ENCODE measurements at regions not wholly inside any gene's neighbourhood (a gene's known extent, or its start where the extent isn't known, plus 50 kb on each side); places are given as distances from the start of the nearest gene placed in this dataset.

DNA sequence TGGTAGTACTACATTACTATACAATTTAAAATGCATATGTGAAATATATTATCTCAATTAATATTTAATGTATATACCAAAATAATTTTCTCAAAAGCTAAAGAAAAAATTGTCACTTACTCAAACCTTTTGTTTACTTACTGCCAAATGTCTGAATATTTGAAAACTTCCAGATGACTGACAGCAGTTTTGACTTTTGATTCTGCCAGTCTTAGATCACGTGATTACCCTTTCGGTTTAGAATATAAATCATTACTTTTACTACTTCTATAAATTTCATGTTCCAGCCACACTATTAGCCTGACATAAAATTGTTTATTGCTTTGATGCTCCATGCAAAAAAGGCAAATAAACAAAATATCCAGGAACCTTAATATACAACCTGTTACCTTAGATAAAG is 680.7 kb upstream of the ID4 start:
- no peak for DNase-seq
- no peaks in the 10 kb centered on the region for H3K36me3 ChIP-seq
- H3K27ac ChIP-seq: no peak overlapping the region
- H3K27me3 ChIP-seq: no peaks in the 10 kb centered on the region
- intact Hi-C loops (cut with DNase I): no loop called here
- H3K4me1 ChIP-seq: no peaks in the 10 kb centered on the region
- H3K9ac ChIP-seq (ENCODE audit: low read depth in 2 of 2, low read length in 2 of 2): no peak overlapping the region
- no peaks in the 10 kb centered on the region for H3K9me3 ChIP-seq
- TF ChIP-seq, protein P1, sequence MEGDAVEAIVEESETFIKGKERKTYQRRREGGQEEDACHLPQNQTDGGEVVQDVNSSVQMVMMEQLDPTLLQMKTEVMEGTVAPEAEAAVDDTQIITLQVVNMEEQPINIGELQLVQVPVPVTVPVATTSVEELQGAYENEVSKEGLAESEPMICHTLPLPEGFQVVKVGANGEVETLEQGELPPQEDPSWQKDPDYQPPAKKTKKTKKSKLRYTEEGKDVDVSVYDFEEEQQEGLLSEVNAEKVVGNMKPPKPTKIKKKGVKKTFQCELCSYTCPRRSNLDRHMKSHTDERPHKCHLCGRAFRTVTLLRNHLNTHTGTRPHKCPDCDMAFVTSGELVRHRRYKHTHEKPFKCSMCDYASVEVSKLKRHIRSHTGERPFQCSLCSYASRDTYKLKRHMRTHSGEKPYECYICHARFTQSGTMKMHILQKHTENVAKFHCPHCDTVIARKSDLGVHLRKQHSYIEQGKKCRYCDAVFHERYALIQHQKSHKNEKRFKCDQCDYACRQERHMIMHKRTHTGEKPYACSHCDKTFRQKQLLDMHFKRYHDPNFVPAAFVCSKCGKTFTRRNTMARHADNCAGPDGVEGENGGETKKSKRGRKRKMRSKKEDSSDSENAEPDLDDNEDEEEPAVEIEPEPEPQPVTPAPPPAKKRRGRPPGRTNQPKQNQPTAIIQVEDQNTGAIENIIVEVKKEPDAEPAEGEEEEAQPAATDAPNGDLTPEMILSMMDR (IDR thresholded peaks at IDR 0.05): no peak
- H3K4me3 ChIP-seq: no peak overlapping the region

DNA sequence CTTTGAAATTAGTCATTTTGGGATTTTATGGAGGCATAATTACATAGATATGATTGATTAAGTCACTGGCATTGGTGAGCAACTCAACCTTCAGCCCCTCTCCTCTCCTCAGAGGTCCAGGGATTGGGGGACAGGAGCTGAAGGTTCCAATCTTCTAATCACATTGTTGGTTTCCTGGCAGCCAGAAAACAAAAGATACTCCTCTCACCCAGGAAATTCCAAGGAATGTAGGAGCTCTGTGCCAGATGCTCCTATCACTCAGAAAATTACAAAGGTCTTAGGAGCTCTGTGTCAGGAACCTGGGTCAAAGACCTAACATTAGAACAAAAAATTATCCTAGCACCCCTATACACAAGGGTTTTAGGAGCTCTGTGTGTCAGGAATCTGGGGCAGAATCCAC is 679.7 kb upstream of the ID4 start:
- TF ChIP-seq, protein P1 (IDR thresholded peaks at IDR 0.05): no peak
- no peaks in the 10 kb centered on the region for H3K36me3 ChIP-seq
- no peak for DNase-seq
- no peaks in the 10 kb centered on the region for H3K27me3 ChIP-seq
- H3K4me1 ChIP-seq: no peaks in the 10 kb centered on the region
- H3K9me3 ChIP-seq: no peaks in the 10 kb centered on the region
- no peak overlapping the region for H3K27ac ChIP-seq
- no peak overlapping the region for H3K4me3 ChIP-seq
- H3K9ac ChIP-seq (ENCODE audit: low read depth in 2 of 2, low read length in 2 of 2): no peak overlapping the region
- intact Hi-C loops (cut with DNase I): no loop called here

DNA sequence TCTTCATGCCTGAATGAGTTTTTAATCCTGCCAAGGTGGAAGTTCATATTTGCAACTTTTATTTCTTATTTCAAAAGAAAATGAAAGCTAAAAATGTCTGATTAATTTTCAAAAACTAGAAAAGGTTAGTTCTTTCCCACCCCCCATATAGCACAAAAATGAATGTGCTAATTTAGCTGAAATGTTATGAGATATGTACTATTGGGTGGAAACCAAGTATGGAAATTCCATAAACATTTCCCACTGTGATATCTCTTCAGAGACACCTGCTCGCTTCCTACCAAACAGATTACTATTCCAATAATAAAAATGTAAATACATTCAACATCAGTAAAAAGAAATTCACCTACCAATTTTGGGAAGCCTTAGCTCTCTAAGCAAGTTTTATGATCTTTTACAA is 678.6 kb upstream of the ID4 start:
- H3K9ac ChIP-seq (ENCODE audit: low read depth in 2 of 2, low read length in 2 of 2): no peak overlapping the region
- H3K4me1 ChIP-seq: no peaks in the 10 kb centered on the region
- no peak overlapping the region for H3K4me3 ChIP-seq
- no peaks in the 10 kb centered on the region for H3K36me3 ChIP-seq
- no peaks in the 10 kb centered on the region for H3K9me3 ChIP-seq
- no peak overlapping the region for H3K27ac ChIP-seq
- no peak for DNase-seq
- H3K27me3 ChIP-seq: no peaks in the 10 kb centered on the region
- TF ChIP-seq, protein P1 (IDR thresholded peaks at IDR 0.05): no peak
- intact Hi-C loops (cut with DNase I): no loop called here

DNA sequence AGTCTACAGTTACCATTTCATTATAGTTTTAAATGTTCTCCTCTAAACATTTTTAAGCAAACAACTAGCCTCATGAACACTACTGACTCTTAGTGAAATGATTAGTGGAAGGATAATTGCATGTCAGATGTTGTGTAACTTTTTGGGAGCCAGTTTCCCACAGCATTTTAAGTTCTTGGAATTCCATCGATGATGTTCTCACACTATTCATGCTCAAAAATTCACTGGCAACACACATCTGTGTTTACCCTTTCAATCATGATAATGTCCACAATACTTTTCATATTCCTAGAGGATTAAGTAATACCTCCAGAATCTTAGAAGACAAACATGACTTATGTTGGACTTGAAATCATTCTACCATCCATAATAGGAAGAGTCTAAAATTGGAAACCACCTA is 678.1 kb upstream of the ID4 start:
- Histone ChIP-seq H3K36me3 (no peaks in the 10 kb centered on the region), H3K4me3 (no peak overlapping the region), H3K4me1 (no peaks in the 10 kb centered on the region), H3K9ac (ENCODE audit: low read depth in 2 of 2, low read length in 2 of 2) (no peak overlapping the region), H3K9me3 (no peaks in the 10 kb centered on the region), H3K27me3 (no peaks in the 10 kb centered on the region), H3K27ac (no peak overlapping the region)
- TF ChIP-seq, protein P1 (IDR thresholded peaks at IDR 0.05): no peak
- DNase-seq: no peak
- intact Hi-C loops (cut with DNase I): no loop called here

DNA sequence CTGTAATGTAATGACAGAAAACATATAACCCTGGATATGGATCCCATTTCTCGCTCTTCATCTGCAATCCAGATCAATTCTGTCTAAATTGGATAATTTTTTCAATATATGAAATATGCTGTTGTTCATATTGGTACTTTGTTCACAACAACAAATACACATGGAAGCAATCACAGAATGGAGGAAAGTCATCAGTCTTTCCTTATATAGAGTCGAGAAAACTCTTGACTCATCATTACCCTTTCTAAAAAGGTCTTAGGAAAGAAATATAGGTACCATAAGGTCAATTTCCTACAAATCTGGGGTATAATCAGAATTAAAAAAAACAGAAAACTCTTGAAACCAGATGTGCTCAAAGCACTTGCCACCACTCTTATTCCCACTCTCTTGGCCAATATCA is 677.6 kb upstream of the ID4 start:
- no peak overlapping the region for H3K27ac ChIP-seq

More for the DNA sequence above, 677.6 kb upstream of the ID4 start:
- Histone ChIP-seq H3K9me3 (no peaks in the 10 kb centered on the region), H3K4me1 (no peaks in the 10 kb centered on the region), H3K36me3 (no peaks in the 10 kb centered on the region), H3K9ac (ENCODE audit: low read depth in 2 of 2, low read length in 2 of 2) (no peak overlapping the region), H3K27me3 (no peaks in the 10 kb centered on the region), H3K4me3 (no peak overlapping the region)
- TF ChIP-seq, protein P1 (IDR thresholded peaks at IDR 0.05): no peak
- intact Hi-C loops (cut with DNase I): no loop called here
- DNase-seq: no peak
